Activated naive CD4-positive, alpha-beta T cell (primary cell): ENCODE measurements at regions not wholly inside any gene's neighbourhood (a gene's known extent, or its start where the extent isn't known, plus 50 kb on each side); places are given as distances from the start of the nearest gene placed in this dataset.

ENCODE experiments used
- DNase-seq, 4 experiments: peaks; one replicate each; lab custom pipeline; 2025; lab: John Stamatoyannopoulos, UW

DNA sequence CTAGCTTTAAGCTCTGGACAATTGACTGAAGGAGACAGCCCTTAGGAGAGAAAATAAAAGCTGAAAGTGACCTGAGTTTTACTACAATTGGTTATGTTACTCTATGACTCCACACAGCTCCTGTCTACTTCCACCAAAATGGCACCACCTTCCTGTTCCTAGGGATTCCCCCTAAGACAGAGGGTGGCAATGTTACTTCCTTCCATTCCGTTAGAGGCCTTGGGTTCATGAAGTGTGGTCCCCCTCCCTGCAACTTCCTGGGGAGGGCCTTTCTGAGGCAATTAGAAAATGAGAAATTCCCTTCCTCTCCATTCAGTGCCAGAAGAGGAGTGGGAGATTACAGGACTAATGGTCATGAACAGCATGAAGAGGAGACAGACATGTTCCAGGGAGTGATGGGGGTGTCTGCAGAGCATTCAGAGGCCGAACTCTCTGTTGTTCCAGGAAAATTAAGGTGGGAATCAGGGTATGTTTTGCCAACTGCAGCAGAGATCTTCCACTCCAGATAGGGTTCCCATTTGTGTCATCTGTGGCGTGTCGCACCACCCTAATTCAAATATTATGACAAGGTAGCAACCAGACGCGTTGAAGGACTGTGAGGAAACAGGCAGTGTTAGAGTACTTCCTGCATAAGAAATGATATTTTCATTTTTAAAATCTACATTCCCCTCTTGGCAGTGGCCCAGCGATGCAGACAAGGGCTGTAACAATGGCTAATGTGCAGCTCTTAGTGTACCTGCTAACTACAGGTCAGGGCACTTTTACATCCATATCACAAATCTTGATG is 53.1 kb upstream of the TRIM67 start:
- DNase-seq, result no peak

GRCh38 chr1:231107600-231108326 is 54.1 kb upstream of the TRIM67 start:
- no peak for DNase-seq

- DNase-seq, result no peak
These were observed 54.7 kb upstream of the TRIM67 start for GRCh38 chr1:231107151-231107550.

- DNase-seq, result no peak
These were observed 55.5 kb upstream of the TRIM67 start for GRCh38 chr1:231106347-231106746.

GRCh38 chr1:231104917-231105316 is 56.9 kb upstream of the TRIM67 start:
- no peak for DNase-seq

GRCh38 chr1:231103961-231104360 is 57.9 kb upstream of the TRIM67 start:
- DNase-seq, result no peak

DNA sequence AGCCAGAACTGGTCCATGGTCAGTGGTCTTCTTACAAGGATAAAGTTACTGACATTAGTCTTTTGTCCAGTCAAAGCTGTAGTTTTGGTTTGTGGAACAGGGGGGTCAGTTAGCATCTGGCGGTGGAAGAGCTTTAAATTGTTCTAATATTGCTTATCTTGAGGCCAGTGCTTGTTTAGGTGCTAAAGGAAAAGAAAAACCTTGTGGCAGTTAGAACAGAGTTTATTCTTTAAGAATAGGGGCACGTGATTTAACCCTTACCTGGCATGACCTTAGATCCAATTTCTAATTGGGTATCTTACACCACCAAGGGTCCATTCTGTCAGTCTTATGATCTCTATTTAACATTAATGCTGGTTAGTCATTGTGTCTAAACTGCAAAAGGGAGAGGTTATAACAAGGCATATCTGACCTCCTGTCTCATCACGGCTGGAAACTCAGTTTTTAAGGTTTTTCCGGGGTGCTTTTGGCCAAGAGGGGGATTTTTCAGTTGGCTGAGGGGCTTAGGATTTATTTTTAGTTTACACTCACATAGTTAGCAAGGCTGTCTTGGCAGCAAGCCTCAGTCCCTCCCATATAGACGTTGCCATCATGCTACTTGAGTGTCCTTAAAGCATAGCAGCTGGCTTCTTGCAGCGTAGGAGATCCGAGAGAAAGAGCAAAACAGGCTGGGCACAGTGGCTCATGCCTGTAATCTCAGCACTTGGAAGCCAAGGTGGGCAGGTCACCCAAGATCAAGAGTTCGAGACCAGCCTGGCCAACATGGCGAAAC is 60.1 kb upstream of the FAM89A start:
- no peak for DNase-seq

- no peak for DNase-seq
These were observed 59.3 kb upstream of the FAM89A start for GRCh38 chr1:231099311-231099710.

DNA sequence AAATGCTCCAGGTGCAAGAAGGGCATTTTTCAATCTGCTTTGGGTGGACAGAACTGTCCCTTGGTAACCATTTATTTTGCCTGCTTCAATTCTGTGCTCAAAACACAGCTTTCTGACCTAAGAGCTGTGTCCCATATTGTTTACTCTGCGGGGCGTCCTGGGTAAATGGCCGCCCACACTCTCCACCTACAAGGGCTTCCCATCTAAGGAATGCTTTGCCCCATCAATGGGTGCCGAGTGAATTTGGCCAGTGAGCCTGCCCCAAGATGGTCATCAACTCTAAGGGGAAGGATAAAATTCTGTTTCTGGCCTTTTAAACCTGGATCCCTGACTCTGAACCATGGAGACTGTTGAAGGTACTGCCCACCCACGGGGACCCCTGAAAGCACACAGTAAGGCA is 55.5 kb upstream of the FAM89A start:
- DNase-seq, result no peak

DNA sequence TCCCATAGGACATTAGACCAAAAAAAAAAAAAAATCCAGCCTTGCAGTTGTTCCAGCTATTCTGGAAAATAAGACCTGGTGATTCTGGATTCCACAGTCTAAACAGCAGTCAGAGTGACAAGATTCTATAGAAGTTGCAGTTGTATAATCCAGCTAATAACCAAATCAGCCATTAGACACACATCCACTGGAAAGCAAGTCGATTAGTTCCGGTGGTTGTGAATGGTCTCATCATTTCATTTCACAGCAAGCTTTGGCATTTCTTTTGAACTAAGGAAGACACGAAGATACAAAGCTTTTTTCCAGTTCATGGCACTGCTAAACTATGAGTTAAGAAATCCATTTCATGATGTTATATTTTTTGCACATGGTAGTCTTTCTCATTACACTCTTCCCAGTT is 54.4 kb upstream of the FAM89A start:
- DNase-seq, result no peak

GRCh38 chr1:231093156-231093922 is 53.3 kb upstream of the FAM89A start:
- DNase-seq, result no peak

- no peak for DNase-seq
These were observed 52.3 kb upstream of the FAM89A start for GRCh38 chr1:231092380-231092779.

- DNase-seq, result peak in 1 of 4 experiments; percentile 25
These were observed 51.8 kb upstream of the FAM89A start for GRCh38 chr1:231091831-231092301.

DNA sequence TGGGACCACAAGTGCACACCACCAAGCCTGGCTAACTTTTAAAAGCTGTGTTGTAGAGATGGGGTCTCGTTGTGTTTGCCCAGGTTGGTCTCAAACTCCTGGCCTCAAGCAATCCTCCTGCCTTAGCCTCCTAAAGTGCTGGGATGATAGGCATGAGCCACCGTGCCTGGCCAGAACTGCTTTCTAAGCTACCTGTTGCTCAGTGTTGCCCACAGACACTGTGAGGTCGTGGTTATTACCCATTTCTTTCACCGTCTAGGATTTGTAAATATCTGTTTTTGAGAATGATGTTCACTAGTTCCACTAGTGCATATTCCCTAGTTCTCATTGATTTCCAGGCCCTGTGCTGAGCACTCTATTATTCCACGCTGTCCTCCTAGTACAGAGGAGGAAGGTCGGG is 51.4 kb upstream of the FAM89A start:
- no peak for DNase-seq
